Right cardiac atrium (tissue), 5 donors: ENCODE measurements at regions not wholly inside any gene's neighbourhood (a gene's known extent, or its start where the extent isn't known, plus 50 kb on each side); places are given as distances from the start of the nearest gene placed in this dataset.

Experiments
- ATAC-seq, 2 donors: fragments of 200-7000 bp; cut with Tn5 transposase; one replicate each; pipeline versions ENCODE4 v1.8.0 to v1.9.1; 2020; ENCODE audit warnings: moderate library complexity in 2 of 2, mild to moderate bottlenecking in 1 of 2
- DNase-seq, 3 donors: peaks; one replicate each; pipeline ENCODE4 v3.0.0-alpha.2; 2020
- H3K27ac ChIP-seq: one replicate; pipeline ENCODE4 v1.5.1; 2013; ENCODE audit warnings: mild to moderate bottlenecking, low read length, control low read depth, moderate library complexity
- H3K27me3 ChIP-seq: one replicate; pipeline ENCODE4 v1.6.1; 2013; ENCODE audit not compliant: control insufficient read depth, insufficient read depth
- H3K4me1 ChIP-seq: one replicate; pipeline ENCODE4 v1.6.1; 2013; ENCODE audit warnings: low read length; ENCODE audit not compliant: control insufficient read depth, insufficient read depth
- H3K4me3 ChIP-seq: one replicate; pipeline ENCODE4 v1.5.1; 2013; ENCODE audit warnings: low read length, control low read depth
- H3K9me3 ChIP-seq: one replicate; pipeline ENCODE4 v1.6.1; 2013; ENCODE audit warnings: low read length; ENCODE audit not compliant: control insufficient read depth
- WGBS: extraction: QIAGEN DNeasy Blood & Tissue Kit; methylation state at CpG from one replicate; pipeline ENCODE4 v1.1.7; 2013; 5-methylcytosine and 5-hydroxymethylcytosine counted together
- intact Hi-C, 4 donors: fragments of 100-400 bp; cut with DNase I; formaldehyde crosslinking; loops; one replicate each; pipeline versions ENCODE4 v1.11.0 to v1.14.0; 2022 to 2023
- donor health status: healthy with polysubstance abuse.
- donor health status: DM: no; HTN: yes; CAD: no.
- donor health status: DM: no; HTN: no; CAD: no.
- donor health status: DM: no; HTN: yes; CAD: no; lungs with severe emphysema.
- donor health status: DM: yes; HTN: yes; CAD: no.

- no peaks in the 10 kb centered on the region for H3K4me1 ChIP-seq
- H3K4me3 ChIP-seq: no peak overlapping the region
- ATAC-seq (no peak), DNase-seq (no peak)
- no peak overlapping the region for H3K27ac ChIP-seq
- H3K27me3 ChIP-seq: no peaks in the 10 kb centered on the region
- intact Hi-C loops: no loop called here
- WGBS: 49% methylated on average over 1 of the region's 1 CpG
- no peaks in the 10 kb centered on the region for H3K9me3 ChIP-seq
These were observed 617.5 kb downstream of the DIAPH3 start for GRCh38 chr13:59546178-59546577.

- DNase-seq (no peak), ATAC-seq (peak in 1 of 2 donors; percentile 11)
- intact Hi-C loops: no loop called here
- H3K4me1 ChIP-seq: no peaks in the 10 kb centered on the region
- no peak overlapping the region for H3K4me3 ChIP-seq
- H3K27ac ChIP-seq: no peak overlapping the region
- WGBS: 96% methylated on average over 1 of the region's 1 CpG
- no peaks in the 10 kb centered on the region for H3K27me3 ChIP-seq
- no peaks in the 10 kb centered on the region for H3K9me3 ChIP-seq
These were observed 615.8 kb downstream of the DIAPH3 start for GRCh38 chr13:59547950-59548349.

- no peak overlapping the region for H3K4me3 ChIP-seq
- ATAC-seq (no peak), DNase-seq (no peak)
- H3K4me1 ChIP-seq: no peaks in the 10 kb centered on the region
- intact Hi-C loops: no loop called here
- no peaks in the 10 kb centered on the region for H3K9me3 ChIP-seq
- no peak overlapping the region for H3K27ac ChIP-seq
- WGBS: 96% methylated on average over 4 of the region's 4 CpGs
- H3K27me3 ChIP-seq: no peaks in the 10 kb centered on the region
These were observed 600.8 kb downstream of the DIAPH3 start for GRCh38 chr13:59562924-59563323.

- 98% methylated on average over 1 of the region's 1 CpG for WGBS
- intact Hi-C loops: no loop called here
- H3K27me3 ChIP-seq: no peaks in the 10 kb centered on the region
- no peak overlapping the region for H3K27ac ChIP-seq
- no peaks in the 10 kb centered on the region for H3K4me1 ChIP-seq
- no peak for DNase-seq
- no peaks in the 10 kb centered on the region for H3K9me3 ChIP-seq
- no peak overlapping the region for H3K4me3 ChIP-seq
- no peak for ATAC-seq
These were observed 597.2 kb downstream of the DIAPH3 start for GRCh38 chr13:59566561-59566960.

GRCh38 chr13:59568306-59568705, 595.4 kb downstream of the DIAPH3 start:
- DNase-seq (no peak), ATAC-seq (no peak)
- Histone ChIP-seq H3K4me3 (no peak overlapping the region), H3K4me1 (no peaks in the 10 kb centered on the region), H3K9me3 (no peaks in the 10 kb centered on the region), H3K27ac (no peak overlapping the region), H3K27me3 (no peaks in the 10 kb centered on the region)
- 20% methylated on average over 4 of the region's 4 CpGs for WGBS
- intact Hi-C loops: no loop called here

- DNase-seq (no peak), ATAC-seq (no peak)
- H3K27ac ChIP-seq: no peak overlapping the region
- H3K27me3 ChIP-seq: no peaks in the 10 kb centered on the region
- H3K4me3 ChIP-seq: no peak overlapping the region
- no peaks in the 10 kb centered on the region for H3K9me3 ChIP-seq
- intact Hi-C loops: no loop called here
- H3K4me1 ChIP-seq: no peaks in the 10 kb centered on the region
- 68% methylated on average over 3 of the region's 3 CpGs for WGBS
These were observed 593.5 kb downstream of the DIAPH3 start for GRCh38 chr13:59570204-59570603.

GRCh38 chr13:59584101-59584500, 579.6 kb downstream of the DIAPH3 start:
- intact Hi-C loops: no loop called here
- 84% methylated on average over 2 of the region's 2 CpGs for WGBS
- H3K27ac ChIP-seq: no peak overlapping the region

GRCh38 chr13:59584761-59585670, 578.7 kb downstream of the DIAPH3 start:
- Histone ChIP-seq H3K27ac (no peak overlapping the region), H3K9me3 (no peaks in the 10 kb centered on the region), H3K4me1 (no peaks in the 10 kb centered on the region), H3K4me3 (no peak overlapping the region), H3K27me3 (no peaks in the 10 kb centered on the region)
- DNase-seq (no peak), ATAC-seq (no peak)
- intact Hi-C loops: no loop called here
- WGBS: 87% methylated on average over 10 of the region's 10 CpGs

More at GRCh38 chr13:59584101-59584500, 579.6 kb downstream of the DIAPH3 start:
- no peak for ATAC-seq
- DNase-seq: no peak
- no peak overlapping the region for H3K4me3 ChIP-seq
- H3K27me3 ChIP-seq: no peaks in the 10 kb centered on the region
- no peaks in the 10 kb centered on the region for H3K9me3 ChIP-seq
- no peaks in the 10 kb centered on the region for H3K4me1 ChIP-seq

GRCh38 chr13:59587030-59587429, 576.7 kb downstream of the DIAPH3 start:
- Histone ChIP-seq H3K9me3 (no peaks in the 10 kb centered on the region), H3K27ac (no peak overlapping the region), H3K4me3 (no peak overlapping the region), H3K4me1 (no peaks in the 10 kb centered on the region), H3K27me3 (no peaks in the 10 kb centered on the region)
- DNase-seq: no peak
- ATAC-seq: no peak
- intact Hi-C loops: no loop called here
- 80% methylated on average over 3 of the region's 3 CpGs for WGBS

- Histone ChIP-seq H3K9me3 (no peaks in the 10 kb centered on the region), H3K4me3 (no peak overlapping the region), H3K27ac (no peak overlapping the region), H3K27me3 (no peaks in the 10 kb centered on the region), H3K4me1 (no peaks in the 10 kb centered on the region)
- ATAC-seq (no peak), DNase-seq (no peak)
- intact Hi-C loops: no loop called here
- WGBS: 94% methylated on average over 1 of the region's 1 CpG
These were observed 575.6 kb downstream of the DIAPH3 start for GRCh38 chr13:59587971-59588716.

- Histone ChIP-seq H3K4me3 (no peak overlapping the region), H3K9me3 (no peaks in the 10 kb centered on the region), H3K27me3 (no peaks in the 10 kb centered on the region), H3K4me1 (no peaks in the 10 kb centered on the region), H3K27ac (no peak overlapping the region)
- intact Hi-C loops: no loop called here
- no peak for ATAC-seq
- DNase-seq: no peak
These were observed 575.0 kb downstream of the DIAPH3 start for GRCh38 chr13:59588717-59589067.
